Posterior vena cava (tissue), 2 donors: ENCODE measurements at regions not wholly inside any gene's neighbourhood (a gene's known extent, or its start where the extent isn't known, plus 50 kb on each side); places are given as distances from the start of the nearest gene placed in this dataset.

Experiments
- DNase-seq: peaks from one replicate; pipeline ENCODE4 v3.0.0-alpha.2; 2020; ENCODE audit warnings: low spot score
- intact Hi-C, 2 donors: fragments of 100-400 bp; cut with DNase I; formaldehyde crosslinking; loops; one replicate each; pipeline versions ENCODE4 v1.14.1 to v1.14.2; 2022 to 2023
- donor health status: DM: yes; HTN: yes; CAD: no.
- donor health status: DM: yes; HTN: yes; CAD: no.

GRCh38 chr16:26276289-26276688, 584.5 kb downstream of the HS3ST4 start:
- no peak for DNase-seq
- intact Hi-C loops, result no loop called here

GRCh38 chr16:26281381-26282110, 589.8 kb downstream of the HS3ST4 start:
- intact Hi-C loops, result loop anchor here in 1 of 2 donors (1.0 kb wide), 1 partner anchor 43 kb away; no protein-coding TSS in a partner anchor
- no peak for DNase-seq

- no peak for DNase-seq
- intact Hi-C loops, result no loop called here
Observed at GRCh38 chr16:26295625-26296304, 604.0 kb downstream of the HS3ST4 start.

GRCh38 chr16:26301516-26301915, 609.8 kb downstream of the HS3ST4 start:
- no peak for DNase-seq
- intact Hi-C loops, result no loop called here

- DNase-seq, result no peak
- intact Hi-C loops, result loop anchor here in 1 of 2 donors (1.0 kb wide), 1 partner anchor 26 kb away; no protein-coding TSS in a partner anchor
Observed at GRCh38 chr16:26316683-26317464, 625.1 kb downstream of the HS3ST4 start.

- intact Hi-C loops, result no loop called here
- DNase-seq, result no peak
Observed at GRCh38 chr16:26317885-26318284, 626.1 kb downstream of the HS3ST4 start.

- intact Hi-C loops, result no loop called here
- no peak for DNase-seq
Observed at GRCh38 chr16:26330654-26331053, 638.9 kb downstream of the HS3ST4 start.

- intact Hi-C loops, result no loop called here
- DNase-seq, result no peak
Observed at GRCh38 chr16:26334218-26335111, 642.7 kb downstream of the HS3ST4 start.

- no peak for DNase-seq
- intact Hi-C loops, result no loop called here
Observed at GRCh38 chr16:26335236-26335853, 643.6 kb downstream of the HS3ST4 start.

GRCh38 chr16:26342621-26343020, 650.9 kb downstream of the HS3ST4 start:
- intact Hi-C loops, result loop anchor here in 1 of 2 donors (1.0 kb wide), 1 partner anchor 26 kb away; no protein-coding TSS in a partner anchor
- DNase-seq, result no peak

GRCh38 chr16:26344240-26344776, 652.5 kb downstream of the HS3ST4 start:
- DNase-seq, result no peak
- intact Hi-C loops, result no loop called here

GRCh38 chr16:26344976-26345375, 653.2 kb downstream of the HS3ST4 start:
- DNase-seq, result no peak
- intact Hi-C loops, result no loop called here

GRCh38 chr16:26345966-26346365, 654.2 kb downstream of the HS3ST4 start:
- intact Hi-C loops, result no loop called here
- DNase-seq, result no peak

GRCh38 chr16:26348095-26348494, 656.3 kb downstream of the HS3ST4 start:
- no peak for DNase-seq
- intact Hi-C loops, result no loop called here

- no peak for DNase-seq
- intact Hi-C loops, result no loop called here
Observed at GRCh38 chr16:26360867-26361266, 669.1 kb downstream of the HS3ST4 start.

GRCh38 chr16:26363581-26363980, 671.8 kb downstream of the HS3ST4 start:
- DNase-seq, result no peak
- intact Hi-C loops, result no loop called here

GRCh38 chr16:26365161-26365940, 673.6 kb downstream of the HS3ST4 start:
- intact Hi-C loops, result no loop called here
- DNase-seq, result no peak
